SK-N-SH treated with all-trans-retinoic acid at 6 μM for 48 hours (cell line): ENCODE measurements at regions not wholly inside any gene's neighbourhood (a gene's known extent, or its start where the extent isn't known, plus 50 kb on each side); places are given as distances from the start of the nearest gene placed in this dataset.

Experiments used
- CREB5 ChIP-seq: fragments of 250-450 bp; sonication (Bioruptor Pico); IDR thresholded peaks from 2 replicates; pipeline ENCODE4 v1.5.1; 2020; ENCODE audit warnings: low read depth, mild to moderate bottlenecking, moderate library complexity
- CSDC2 ChIP-seq: fragments of 250-450 bp; sonication (Bioruptor Pico); IDR thresholded peaks from 2 replicates; pipeline ENCODE4 v1.5.0; 2020; ENCODE audit warnings: mild to moderate bottlenecking, moderate library complexity
- CSRNP3 ChIP-seq: fragments of 250-450 bp; sonication (Bioruptor Pico); IDR thresholded peaks from 2 replicates; pipeline ENCODE4 v1.5.1; 2021; ENCODE audit warnings: mild to moderate bottlenecking, moderate library complexity
- ESRRG ChIP-seq: fragments of 250-450 bp; sonication (Bioruptor Pico); IDR thresholded peaks from 2 replicates; pipeline ENCODE4 v1.6.1; 2021; ENCODE audit warnings: mild to moderate bottlenecking
- POU6F1 ChIP-seq: fragments of 250-450 bp; sonication (Bioruptor Pico); IDR thresholded peaks from 2 replicates; pipeline ENCODE4 v1.8.0; 2021; ENCODE audit warnings: low read depth, mild to moderate bottlenecking, moderate library complexity, borderline replicate concordance
- PPARA ChIP-seq: fragments of 250-450 bp; sonication (Bioruptor Pico); IDR thresholded peaks from 2 replicates; pipeline ENCODE4 v1.5.0; 2020; ENCODE audit warnings: mild to moderate bottlenecking, borderline replicate concordance
- RARB ChIP-seq: fragments of 250-450 bp; sonication (Bioruptor Pico); IDR thresholded peaks from 2 replicates; pipeline ENCODE4 v1.8.0; 2021; ENCODE audit warnings: mild to moderate bottlenecking, moderate library complexity
- SNAI2 ChIP-seq: fragments of 250-450 bp; sonication (Bioruptor Pico); IDR thresholded peaks from 2 replicates; pipeline ENCODE4 v1.5.0; 2020; ENCODE audit warnings: mild to moderate bottlenecking, moderate library complexity
- ZFP3 ChIP-seq: fragments of 250-450 bp; sonication (Bioruptor Pico); IDR thresholded peaks from 2 replicates; pipeline ENCODE4 v1.5.0; 2020; ENCODE audit warnings: mild to moderate bottlenecking, moderate library complexity
- ZFP30 ChIP-seq: fragments of 450-650 bp; formaldehyde crosslinking; IDR thresholded peaks from 2 replicates; pipeline ENCODE4 v1.5.0; 2022; ENCODE audit warnings: mild to moderate bottlenecking, moderate library complexity
- ZNF565 ChIP-seq: fragments of 450-650 bp; formaldehyde crosslinking; conservative IDR thresholded peaks from 2 replicates; pipeline ENCODE4 v1.5.0; 2020; ENCODE audit warnings: low read depth, mild to moderate bottlenecking, moderate library complexity
- ZNF70 ChIP-seq: fragments of 450-650 bp; formaldehyde crosslinking; IDR thresholded peaks from 2 replicates; pipeline ENCODE4 v1.5.0; 2020; ENCODE audit warnings: mild to moderate bottlenecking, moderate library complexity
- TF ChIP-seq, protein P1 (sequence below): fragments of 250-450 bp; sonication (Bioruptor Pico); IDR thresholded peaks from 2 replicates; pipeline ENCODE4 v1.5.0; 2020; ENCODE audit warnings: mild to moderate bottlenecking, moderate library complexity
- TF ChIP-seq, protein P2 (sequence below): fragments of 250-450 bp; sonication (Bioruptor Pico); IDR thresholded peaks from 2 replicates; pipeline ENCODE4 v1.8.0; 2020; ENCODE audit warnings: mild to moderate bottlenecking, moderate library complexity, borderline replicate concordance

GRCh38 chr18:11237484-11237883 is 88.1 kb upstream of the PIEZO2 start:
- TF ChIP-seq ZNF565 (CRISPR knock-in tag): no peak
- TF ChIP-seq ZFP30 (CRISPR knock-in tag): no peak
- TF ChIP-seq SNAI2 (CRISPR knock-in tag): no peak
- no peak for TF ChIP-seq RARB (CRISPR knock-in tag)
- TF ChIP-seq, protein P1, sequence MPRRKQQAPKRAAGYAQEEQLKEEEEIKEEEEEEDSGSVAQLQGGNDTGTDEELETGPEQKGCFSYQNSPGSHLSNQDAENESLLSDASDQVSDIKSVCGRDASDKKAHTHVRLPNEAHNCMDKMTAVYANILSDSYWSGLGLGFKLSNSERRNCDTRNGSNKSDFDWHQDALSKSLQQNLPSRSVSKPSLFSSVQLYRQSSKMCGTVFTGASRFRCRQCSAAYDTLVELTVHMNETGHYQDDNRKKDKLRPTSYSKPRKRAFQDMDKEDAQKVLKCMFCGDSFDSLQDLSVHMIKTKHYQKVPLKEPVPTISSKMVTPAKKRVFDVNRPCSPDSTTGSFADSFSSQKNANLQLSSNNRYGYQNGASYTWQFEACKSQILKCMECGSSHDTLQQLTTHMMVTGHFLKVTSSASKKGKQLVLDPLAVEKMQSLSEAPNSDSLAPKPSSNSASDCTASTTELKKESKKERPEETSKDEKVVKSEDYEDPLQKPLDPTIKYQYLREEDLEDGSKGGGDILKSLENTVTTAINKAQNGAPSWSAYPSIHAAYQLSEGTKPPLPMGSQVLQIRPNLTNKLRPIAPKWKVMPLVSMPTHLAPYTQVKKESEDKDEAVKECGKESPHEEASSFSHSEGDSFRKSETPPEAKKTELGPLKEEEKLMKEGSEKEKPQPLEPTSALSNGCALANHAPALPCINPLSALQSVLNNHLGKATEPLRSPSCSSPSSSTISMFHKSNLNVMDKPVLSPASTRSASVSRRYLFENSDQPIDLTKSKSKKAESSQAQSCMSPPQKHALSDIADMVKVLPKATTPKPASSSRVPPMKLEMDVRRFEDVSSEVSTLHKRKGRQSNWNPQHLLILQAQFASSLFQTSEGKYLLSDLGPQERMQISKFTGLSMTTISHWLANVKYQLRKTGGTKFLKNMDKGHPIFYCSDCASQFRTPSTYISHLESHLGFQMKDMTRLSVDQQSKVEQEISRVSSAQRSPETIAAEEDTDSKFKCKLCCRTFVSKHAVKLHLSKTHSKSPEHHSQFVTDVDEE (CRISPR knock-in tag): no peak
- TF ChIP-seq, protein P2, sequence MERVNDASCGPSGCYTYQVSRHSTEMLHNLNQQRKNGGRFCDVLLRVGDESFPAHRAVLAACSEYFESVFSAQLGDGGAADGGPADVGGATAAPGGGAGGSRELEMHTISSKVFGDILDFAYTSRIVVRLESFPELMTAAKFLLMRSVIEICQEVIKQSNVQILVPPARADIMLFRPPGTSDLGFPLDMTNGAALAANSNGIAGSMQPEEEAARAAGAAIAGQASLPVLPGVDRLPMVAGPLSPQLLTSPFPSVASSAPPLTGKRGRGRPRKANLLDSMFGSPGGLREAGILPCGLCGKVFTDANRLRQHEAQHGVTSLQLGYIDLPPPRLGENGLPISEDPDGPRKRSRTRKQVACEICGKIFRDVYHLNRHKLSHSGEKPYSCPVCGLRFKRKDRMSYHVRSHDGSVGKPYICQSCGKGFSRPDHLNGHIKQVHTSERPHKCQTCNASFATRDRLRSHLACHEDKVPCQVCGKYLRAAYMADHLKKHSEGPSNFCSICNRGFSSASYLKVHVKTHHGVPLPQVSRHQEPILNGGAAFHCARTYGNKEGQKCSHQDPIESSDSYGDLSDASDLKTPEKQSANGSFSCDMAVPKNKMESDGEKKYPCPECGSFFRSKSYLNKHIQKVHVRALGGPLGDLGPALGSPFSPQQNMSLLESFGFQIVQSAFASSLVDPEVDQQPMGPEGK (CRISPR knock-in tag): no peak
- no peak for TF ChIP-seq CSRNP3 (CRISPR knock-in tag)
- TF ChIP-seq CSDC2 (CRISPR knock-in tag): no peak
- TF ChIP-seq PPARA (CRISPR knock-in tag): no peak
- TF ChIP-seq ESRRG (CRISPR knock-in tag): no peak
- TF ChIP-seq CREB5 (CRISPR knock-in tag): no peak
- TF ChIP-seq ZNF70 (CRISPR knock-in tag): no peak
- no peak for TF ChIP-seq ZFP3 (CRISPR knock-in tag)
- TF ChIP-seq POU6F1 (CRISPR knock-in tag): no peak
